ENCODE measurements at regions not wholly inside any gene's neighbourhood (a gene's known extent, or its start where the extent isn't known, plus 50 kb on each side); places are given as distances from the start of the nearest gene placed in this dataset.

DNA sequence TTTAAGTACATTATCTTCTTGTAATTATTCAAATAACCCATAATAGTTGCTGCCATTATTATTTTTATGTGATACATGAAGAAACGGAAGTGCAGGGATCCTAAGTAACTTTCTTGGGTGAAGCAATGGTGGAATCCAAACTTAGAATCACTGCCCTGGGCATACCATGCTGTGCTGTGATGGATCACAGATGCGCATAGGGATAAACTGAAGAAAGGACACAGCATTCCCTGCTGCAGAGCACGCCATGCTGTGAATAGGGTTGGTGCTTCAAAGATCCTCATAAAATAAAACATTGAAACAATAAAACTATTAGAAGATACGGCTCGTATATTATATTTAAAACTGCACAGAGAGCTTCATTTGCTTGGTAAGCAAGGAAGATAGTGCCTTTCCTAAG, 211.7 kb upstream of the ADAMTS16 start:
- DNase-seq (ENCODE audit: low read depth in 2 of 2): no peak

- DNase-seq (ENCODE audit: low read depth in 2 of 2): no peak
Measured at GRCh38 chr5:4929092-4929655, 211.0 kb upstream of the ADAMTS16 start.

GRCh38 chr5:4939042-4939781, 200.9 kb upstream of the ADAMTS16 start:
- no peak for DNase-seq (ENCODE audit: low read depth in 2 of 2)

DNA sequence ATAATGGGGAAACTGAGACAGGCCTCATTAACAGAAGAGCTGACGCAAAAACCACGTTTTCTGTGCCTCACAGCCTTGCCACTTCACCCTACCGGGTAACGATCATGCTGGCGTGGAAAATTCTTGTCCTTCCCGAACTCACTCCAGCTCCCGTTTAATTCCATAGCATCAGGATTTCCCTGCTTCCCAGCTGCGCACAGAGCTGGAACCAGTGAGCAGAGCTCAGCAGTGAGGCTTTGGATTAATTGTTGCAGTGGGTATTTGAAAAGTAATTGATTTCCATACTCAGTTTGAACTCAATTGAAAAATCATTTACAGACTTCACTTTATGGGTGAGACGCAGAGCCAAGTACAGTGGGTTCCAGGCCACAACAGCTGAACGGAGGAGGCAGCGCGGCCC, 199.0 kb upstream of the ADAMTS16 start:
- DNase-seq (ENCODE audit: low read depth in 2 of 2): no peak

- no peak for DNase-seq (ENCODE audit: low read depth in 2 of 2)
Measured at GRCh38 chr5:4941957-4942830, 197.9 kb upstream of the ADAMTS16 start.

GRCh38 chr5:4942831-4943178, 197.3 kb upstream of the ADAMTS16 start:
- no peak for DNase-seq (ENCODE audit: low read depth in 2 of 2)

DNA sequence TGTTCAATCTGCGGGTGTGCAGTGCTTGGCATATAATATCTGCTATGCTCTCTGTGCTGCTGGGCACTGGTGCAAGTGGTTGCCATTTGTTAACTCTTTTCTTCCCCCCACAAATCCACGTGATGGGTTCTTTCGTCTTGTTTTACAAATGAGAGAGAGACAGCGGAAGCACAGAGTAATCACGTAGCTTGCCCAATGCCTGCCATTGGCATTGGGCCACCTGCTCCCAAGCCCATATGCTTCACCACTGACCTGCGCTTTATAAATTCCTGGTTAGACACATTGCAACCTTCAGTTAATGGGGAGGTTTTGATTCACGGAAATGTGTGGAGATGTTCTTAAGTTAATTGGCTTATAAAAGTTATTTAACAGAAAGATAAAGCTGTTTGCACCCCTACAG, 194.8 kb upstream of the ADAMTS16 start:
- DNase-seq (ENCODE audit: low read depth in 2 of 2): no peak

- DNase-seq (ENCODE audit: low read depth in 2 of 2): no peak
Measured at GRCh38 chr5:4947106-4947505, 193.0 kb upstream of the ADAMTS16 start.

DNA sequence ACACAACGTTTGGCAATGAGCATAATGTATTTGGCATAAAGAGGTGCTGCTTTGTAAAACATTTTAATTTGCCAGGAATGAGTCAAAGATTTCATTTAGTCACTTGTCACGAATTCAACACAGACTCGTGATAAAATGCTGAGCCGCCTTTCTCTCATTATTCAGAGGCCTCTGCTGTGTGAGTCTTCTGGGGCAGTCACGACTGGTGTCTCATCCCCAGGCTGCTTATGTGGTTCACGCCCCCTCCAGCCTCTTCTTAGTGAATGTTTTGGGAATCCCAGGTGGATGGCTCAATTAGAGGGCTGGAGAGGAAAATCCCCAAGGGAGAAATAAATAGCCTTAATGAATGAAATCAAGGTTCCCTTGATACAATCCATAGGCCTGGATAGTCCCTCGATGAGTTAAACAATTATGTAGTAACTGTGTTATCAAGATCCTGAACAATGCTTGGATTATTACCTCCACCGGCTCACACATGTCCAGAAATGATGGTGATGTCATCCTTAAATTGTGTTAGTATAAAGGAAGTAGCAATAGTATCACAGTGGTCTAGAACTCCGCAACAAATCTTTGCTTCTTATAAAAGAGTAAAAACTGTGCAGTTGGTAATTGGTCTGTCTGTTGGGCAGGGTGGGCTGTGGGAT, 192.1 kb upstream of the ADAMTS16 start:
- DNase-seq (ENCODE audit: low read depth in 2 of 2): no peak

DNA sequence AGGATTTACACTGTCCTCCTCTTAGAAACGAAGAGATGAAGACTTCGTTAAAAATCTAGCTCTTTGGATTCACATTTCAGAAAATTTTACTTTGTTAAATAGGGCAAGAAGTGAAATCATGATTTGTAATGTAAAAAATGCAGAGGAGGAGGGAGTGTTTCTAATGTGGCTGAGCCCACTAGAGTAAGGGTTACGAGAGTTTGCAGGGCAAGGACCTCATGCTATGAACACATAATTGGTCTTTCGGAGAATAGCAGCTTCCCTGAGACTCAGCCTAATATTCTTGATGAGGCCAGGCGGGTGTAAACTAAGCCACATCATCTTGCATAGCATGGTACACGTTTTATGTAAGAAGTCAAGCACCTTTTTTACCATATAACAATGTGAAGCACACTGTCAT, 191.0 kb upstream of the ADAMTS16 start:
- no peak for DNase-seq (ENCODE audit: low read depth in 2 of 2)

DNA sequence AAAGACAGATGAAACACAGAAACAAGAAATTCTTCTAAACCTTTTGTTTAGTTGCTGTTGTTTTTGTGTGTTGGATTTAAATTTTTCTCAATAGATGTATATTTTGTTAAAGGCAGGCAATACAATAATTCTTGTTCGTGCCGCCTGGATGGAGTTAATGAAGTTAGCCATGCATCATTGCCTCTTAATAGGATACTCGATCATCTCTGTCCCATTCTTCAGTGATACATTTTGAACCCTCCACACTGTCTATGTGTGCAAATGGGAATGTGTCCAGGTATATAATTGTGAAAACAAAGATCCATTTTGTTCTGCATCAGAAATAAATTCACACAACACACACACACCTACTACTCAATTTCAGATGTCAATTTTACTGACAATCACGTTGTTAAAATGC, 186.6 kb upstream of the ADAMTS16 start:
- DNase-seq (ENCODE audit: low read depth in 2 of 2): no peak

DNA sequence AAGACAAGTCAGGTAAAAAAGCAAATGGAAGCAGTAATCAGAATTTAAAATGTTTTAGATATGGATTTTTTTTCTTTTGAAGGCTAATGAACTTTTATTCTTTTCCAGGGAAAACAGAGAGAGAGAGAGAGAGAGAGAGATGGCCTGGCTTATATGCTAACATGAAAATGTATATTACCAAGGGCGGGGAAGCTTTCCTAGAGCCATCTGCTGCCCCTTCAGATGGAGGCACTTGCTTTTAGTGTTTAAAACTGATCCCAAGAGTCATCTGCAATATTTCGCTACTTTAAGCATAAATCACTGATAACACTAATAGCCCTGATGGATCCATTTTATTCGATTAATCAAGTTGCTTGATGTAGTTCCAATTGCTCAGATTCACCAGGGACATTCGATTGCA, 186.1 kb upstream of the ADAMTS16 start:
- no peak for DNase-seq (ENCODE audit: low read depth in 2 of 2)

- DNase-seq (ENCODE audit: low read depth in 2 of 2): no peak
Measured at GRCh38 chr5:4963265-4963664, 176.9 kb upstream of the ADAMTS16 start.

- DNase-seq (ENCODE audit: low read depth in 2 of 2): no peak
Measured at GRCh38 chr5:4969351-4969750, 170.8 kb upstream of the ADAMTS16 start.

DNA sequence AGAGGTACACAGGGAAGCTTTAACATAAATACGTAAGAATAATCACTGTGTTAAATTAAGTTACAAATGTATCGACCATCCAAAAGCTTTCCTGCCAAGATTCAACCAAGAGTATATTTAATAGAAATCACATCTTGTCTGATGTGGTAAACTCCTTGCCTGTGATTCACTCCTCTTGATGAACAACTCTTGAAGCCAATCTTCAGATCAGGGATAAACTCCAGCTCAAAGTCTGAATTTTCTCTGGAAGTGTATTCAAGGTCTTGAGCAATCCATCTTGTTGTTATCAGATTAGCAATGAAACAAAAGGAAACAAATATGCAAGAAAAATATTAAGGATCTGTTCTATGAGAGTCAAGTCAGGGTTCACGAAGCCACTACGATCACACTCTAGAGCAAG, 170.0 kb upstream of the ADAMTS16 start:
- DNase-seq (ENCODE audit: low read depth in 2 of 2): no peak

GRCh38 chr5:4976902-4977301, 163.2 kb upstream of the ADAMTS16 start:
- DNase-seq (ENCODE audit: low read depth in 2 of 2): no peak

DNA sequence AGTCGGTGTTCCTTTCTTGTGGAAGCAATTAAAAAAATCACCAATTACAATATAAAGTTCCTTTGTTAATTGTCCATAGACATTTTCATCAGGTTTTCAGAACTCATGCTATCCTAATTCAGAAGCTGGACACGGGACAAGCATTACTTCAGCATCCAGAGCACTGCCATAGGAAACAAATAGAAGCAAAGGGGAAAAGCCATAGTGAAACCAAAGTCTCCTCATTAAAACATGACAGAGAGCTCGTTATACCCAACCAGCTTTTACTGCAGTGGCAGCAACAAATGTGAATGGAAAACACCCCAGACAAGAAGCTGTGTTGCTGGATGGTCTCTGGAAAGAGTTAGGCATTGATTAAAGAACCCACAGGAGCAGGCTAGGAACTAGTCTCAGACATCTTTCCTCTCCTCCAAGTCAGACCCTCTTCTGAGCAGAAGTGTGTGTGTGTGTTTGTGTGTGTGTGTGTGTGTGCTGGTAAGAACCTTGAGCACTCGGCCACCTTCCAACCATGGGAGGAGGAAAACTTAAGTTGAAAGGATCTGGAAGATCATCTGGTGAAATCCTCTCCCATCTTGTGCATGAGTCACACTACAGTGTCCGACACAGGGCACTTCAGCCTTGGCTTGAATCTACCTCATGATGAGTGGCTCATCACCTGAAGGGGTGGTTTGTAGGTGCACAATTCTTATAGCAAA, 162.6 kb upstream of the ADAMTS16 start:
- DNase-seq (ENCODE audit: low read depth in 2 of 2): no peak

DNA sequence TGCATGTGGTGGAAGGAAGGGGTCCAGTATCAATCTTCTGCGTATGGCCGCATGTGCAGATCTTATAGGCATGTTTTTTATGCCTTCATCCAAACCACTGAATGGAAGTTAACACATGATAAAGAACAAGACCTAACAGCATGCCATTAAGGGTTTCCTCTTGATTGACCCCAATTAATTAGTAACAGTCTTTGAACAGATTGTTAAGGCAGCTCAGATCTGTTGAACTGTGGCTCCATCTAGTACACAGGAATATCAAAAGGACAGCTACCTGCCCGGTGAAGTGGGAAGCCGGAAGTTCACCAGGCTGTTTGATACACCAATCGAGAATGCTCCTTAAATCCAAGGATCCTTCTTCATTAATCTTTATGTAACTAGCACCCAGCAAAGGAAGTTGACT, 159.9 kb upstream of the ADAMTS16 start:
- no peak for DNase-seq (ENCODE audit: low read depth in 2 of 2)

GRCh38 chr5:4981608-4982007, 158.5 kb upstream of the ADAMTS16 start:
- no peak for DNase-seq (ENCODE audit: low read depth in 2 of 2)

- no peak for DNase-seq (ENCODE audit: low read depth in 2 of 2)
Measured at GRCh38 chr5:4983701-4984100, 156.4 kb upstream of the ADAMTS16 start.

- no peak for DNase-seq (ENCODE audit: low read depth in 2 of 2)
Measured at GRCh38 chr5:4984461-4984860, 155.7 kb upstream of the ADAMTS16 start.

DNA sequence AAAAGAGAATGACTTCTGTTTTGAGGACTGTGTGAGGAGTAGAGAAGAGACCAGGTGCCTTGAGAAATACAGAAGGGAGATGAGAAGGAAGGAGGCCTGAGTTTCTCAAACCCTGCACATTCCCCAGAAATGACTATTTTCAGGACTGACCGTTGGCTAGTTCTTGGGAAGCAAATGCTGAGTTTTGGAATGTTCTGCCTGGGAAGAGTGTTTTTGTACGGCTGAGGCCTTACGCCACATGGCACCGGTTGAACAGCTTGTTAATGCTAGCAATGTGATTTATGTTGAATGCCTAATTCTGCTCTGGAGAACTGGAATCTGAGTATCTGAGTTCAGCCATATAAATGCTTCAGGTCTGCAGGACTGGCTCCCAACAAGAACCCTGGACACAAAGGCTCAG, 152.7 kb upstream of the ADAMTS16 start:
- no peak for DNase-seq (ENCODE audit: low read depth in 2 of 2)

Data from stimulated activated CD4-positive, alpha-beta T cell treated with anti-CD3 and anti-CD28 coated beads, Interleukin-1b, Interleukin-23, amount 100 ng/mL, for 1 hour (primary cell).